Ishikawa (cell line): ENCODE measurements at regions not wholly inside any gene's neighbourhood (a gene's known extent, or its start where the extent isn't known, plus 50 kb on each side); places are given as distances from the start of the nearest gene placed in this dataset.

ENCODE experiments used
- CREB1 ChIP-seq: IDR thresholded peaks from 2 replicates; pipeline ENCODE4 v1.6.1; 2012; ENCODE audit warnings: low read depth
- EGR1 ChIP-seq: IDR thresholded peaks from 2 replicates; pipeline ENCODE4 v1.6.1; 2012
- EP300 ChIP-seq: IDR thresholded peaks from 2 replicates; pipeline ENCODE4 v1.6.1; 2012; ENCODE audit warnings: borderline replicate concordance
- FOXM1 ChIP-seq: IDR thresholded peaks from 2 replicates; pipeline ENCODE4 v1.6.1; 2012; ENCODE audit warnings: low read depth, borderline replicate concordance
- MAX ChIP-seq: IDR thresholded peaks from 2 replicates; pipeline ENCODE4 v1.6.1; 2012
- NFIC ChIP-seq: IDR thresholded peaks from 2 replicates; pipeline ENCODE4 v1.6.1; 2012
- RAD21 ChIP-seq: IDR thresholded peaks from 2 replicates; pipeline ENCODE4 v1.6.1; 2012; ENCODE audit warnings: low read depth
- TAF1 ChIP-seq: IDR thresholded peaks from 2 replicates; pipeline ENCODE4 v1.6.1; 2012; ENCODE audit warnings: low read depth, mild to moderate bottlenecking
- TCF12 ChIP-seq: IDR thresholded peaks from 2 replicates; pipeline ENCODE4 v1.6.1; 2012; ENCODE audit warnings: low read depth
- TEAD4 ChIP-seq: IDR thresholded peaks from 2 replicates; pipeline ENCODE4 v1.6.1; 2012
- USF1 ChIP-seq: IDR thresholded peaks from 2 replicates; pipeline ENCODE4 v1.6.1; 2012
- YY1 ChIP-seq: IDR thresholded peaks from 2 replicates; pipeline ENCODE4 v1.6.1; 2012; ENCODE audit warnings: low read depth
- TF ChIP-seq, protein P1 (sequence below): IDR thresholded peaks from 2 replicates; pipeline ENCODE4 v1.6.1; 2012; ENCODE audit warnings: low read depth, mild to moderate bottlenecking

GRCh38 chr5:56575821-56576220 lies 239.5 kb upstream of the MAP3K1 start:
- TF ChIP-seq, protein P1, sequence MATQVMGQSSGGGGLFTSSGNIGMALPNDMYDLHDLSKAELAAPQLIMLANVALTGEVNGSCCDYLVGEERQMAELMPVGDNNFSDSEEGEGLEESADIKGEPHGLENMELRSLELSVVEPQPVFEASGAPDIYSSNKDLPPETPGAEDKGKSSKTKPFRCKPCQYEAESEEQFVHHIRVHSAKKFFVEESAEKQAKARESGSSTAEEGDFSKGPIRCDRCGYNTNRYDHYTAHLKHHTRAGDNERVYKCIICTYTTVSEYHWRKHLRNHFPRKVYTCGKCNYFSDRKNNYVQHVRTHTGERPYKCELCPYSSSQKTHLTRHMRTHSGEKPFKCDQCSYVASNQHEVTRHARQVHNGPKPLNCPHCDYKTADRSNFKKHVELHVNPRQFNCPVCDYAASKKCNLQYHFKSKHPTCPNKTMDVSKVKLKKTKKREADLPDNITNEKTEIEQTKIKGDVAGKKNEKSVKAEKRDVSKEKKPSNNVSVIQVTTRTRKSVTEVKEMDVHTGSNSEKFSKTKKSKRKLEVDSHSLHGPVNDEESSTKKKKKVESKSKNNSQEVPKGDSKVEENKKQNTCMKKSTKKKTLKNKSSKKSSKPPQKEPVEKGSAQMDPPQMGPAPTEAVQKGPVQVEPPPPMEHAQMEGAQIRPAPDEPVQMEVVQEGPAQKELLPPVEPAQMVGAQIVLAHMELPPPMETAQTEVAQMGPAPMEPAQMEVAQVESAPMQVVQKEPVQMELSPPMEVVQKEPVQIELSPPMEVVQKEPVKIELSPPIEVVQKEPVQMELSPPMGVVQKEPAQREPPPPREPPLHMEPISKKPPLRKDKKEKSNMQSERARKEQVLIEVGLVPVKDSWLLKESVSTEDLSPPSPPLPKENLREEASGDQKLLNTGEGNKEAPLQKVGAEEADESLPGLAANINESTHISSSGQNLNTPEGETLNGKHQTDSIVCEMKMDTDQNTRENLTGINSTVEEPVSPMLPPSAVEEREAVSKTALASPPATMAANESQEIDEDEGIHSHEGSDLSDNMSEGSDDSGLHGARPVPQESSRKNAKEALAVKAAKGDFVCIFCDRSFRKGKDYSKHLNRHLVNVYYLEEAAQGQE, result no peak
- TF ChIP-seq TCF12 (no peak), RAD21 (no peak), MAX (no peak), FOXM1 (no peak), NFIC (no peak), TAF1 (no peak), EGR1 (no peak), EP300 (no peak), YY1 (no peak), CREB1 (no peak), USF1 (no peak), TEAD4 (no peak)
